Dedifferentiated amniotic fluid mesenchymal stem cell (primary cell): ENCODE measurements at regions not wholly inside any gene's neighbourhood (a gene's known extent, or its start where the extent isn't known, plus 50 kb on each side); places are given as distances from the start of the nearest gene placed in this dataset.

Source experiments
- DNase-seq: peaks from one replicate; pipeline ENCODE4 v3.0.0-alpha.2; 2016; ENCODE audit errors: extremely low spot score

- no peak for DNase-seq
Measured at GRCh38 chr9:129285979-129286772, 108.1 kb upstream of the IER5L start.

- DNase-seq, result no peak
Measured at GRCh38 chr9:129285382-129285781, 107.3 kb upstream of the IER5L start.

DNA sequence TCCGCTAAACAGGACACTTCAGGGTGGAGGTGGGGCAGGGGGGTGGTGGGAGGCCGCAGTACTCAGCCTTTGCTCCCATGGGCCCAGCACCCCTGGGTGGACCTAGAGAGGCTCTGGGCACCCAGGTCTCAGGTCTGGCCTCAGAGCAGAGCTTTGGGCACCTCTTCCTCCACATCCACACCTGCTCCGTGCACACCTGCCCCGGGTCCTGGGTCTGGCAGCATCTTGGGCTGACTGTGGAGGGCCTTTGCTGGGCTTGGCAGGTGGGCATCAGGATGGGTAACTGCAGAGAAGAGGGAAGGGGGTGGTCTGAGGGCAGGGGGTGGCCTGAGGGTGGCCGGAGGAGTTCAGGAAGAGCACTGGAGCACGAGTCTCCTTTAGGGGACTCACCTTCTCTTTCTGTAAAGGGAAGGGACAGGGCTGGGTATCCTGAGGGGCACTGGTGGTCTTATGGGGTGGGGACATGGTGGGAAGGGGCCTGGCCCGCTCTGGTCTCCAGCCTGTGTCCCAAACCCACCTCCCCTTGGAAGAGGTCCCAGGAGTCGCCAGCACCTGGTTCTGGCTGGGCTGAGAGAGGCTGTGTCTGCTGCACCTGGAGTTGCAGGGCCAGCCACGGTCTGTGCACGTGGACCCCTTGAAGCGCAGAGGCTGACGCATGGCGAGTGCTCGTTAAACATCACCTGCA lies 106.7 kb upstream of the IER5L start:
- no peak for DNase-seq

GRCh38 chr9:129283705-129284606 lies 105.9 kb upstream of the IER5L start:
- no peak for DNase-seq

DNA sequence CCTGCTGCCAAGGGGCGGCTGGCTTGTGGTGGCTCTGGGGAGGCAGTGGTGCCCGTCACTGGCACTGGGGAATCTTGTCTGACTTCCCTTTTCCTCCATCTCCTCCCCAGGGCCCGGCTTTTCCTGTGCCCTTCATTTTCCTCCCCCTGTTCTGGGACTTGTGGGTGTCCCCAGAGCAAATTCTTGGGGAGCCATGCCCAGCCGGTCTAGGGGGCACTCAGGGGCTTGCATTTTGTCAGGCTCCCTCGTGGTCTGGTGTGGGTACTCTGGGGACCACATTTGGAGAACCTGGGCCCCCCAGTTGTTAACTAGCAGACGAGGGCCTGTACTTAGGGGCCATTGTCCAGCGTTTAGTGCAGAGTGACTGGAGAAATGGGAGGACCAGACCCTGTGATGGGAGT lies 105.2 kb upstream of the IER5L start:
- no peak for DNase-seq

GRCh38 chr9:129282731-129283211 lies 104.7 kb upstream of the IER5L start:
- DNase-seq, result no peak

GRCh38 chr9:129282272-129282671 lies 104.2 kb upstream of the IER5L start:
- no peak for DNase-seq

DNA sequence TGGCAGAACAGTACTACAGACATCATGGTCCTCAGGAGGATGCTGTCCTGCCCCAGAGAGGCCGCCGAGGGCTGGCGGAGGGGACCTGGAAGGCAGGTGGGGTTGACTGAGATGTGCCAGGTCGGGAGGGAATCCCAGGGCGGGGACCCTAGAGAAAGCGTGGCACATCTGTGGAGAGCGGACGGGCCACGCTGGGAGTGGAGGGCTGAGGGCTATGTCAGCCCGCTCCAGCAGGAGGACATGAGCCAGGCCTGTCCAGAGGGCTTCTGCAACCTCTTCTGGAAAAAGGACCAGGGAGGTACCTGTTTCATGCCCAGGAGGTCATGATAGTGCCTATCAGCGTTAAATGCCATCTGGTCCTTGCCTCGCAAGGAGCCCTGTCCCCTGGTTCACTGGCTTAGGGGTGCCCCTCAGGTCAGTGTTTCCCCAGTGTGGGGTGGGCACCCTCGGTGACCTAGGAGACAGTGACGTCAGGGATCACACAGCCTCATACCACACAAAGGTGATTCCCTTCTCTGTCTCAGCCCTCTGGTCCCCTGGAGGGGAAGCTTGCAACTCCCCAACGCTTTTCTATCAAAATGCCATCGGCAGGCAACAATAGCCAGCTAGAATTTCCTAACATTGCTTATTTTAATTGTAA lies 103.6 kb upstream of the IER5L start:
- no peak for DNase-seq

GRCh38 chr9:129280623-129281271 lies 102.7 kb upstream of the IER5L start:
- DNase-seq, result no peak

GRCh38 chr9:129280236-129280622 lies 102.2 kb upstream of the IER5L start:
- DNase-seq, result no peak

GRCh38 chr9:129278391-129279237 lies 100.6 kb upstream of the IER5L start:
- no peak for DNase-seq

DNA sequence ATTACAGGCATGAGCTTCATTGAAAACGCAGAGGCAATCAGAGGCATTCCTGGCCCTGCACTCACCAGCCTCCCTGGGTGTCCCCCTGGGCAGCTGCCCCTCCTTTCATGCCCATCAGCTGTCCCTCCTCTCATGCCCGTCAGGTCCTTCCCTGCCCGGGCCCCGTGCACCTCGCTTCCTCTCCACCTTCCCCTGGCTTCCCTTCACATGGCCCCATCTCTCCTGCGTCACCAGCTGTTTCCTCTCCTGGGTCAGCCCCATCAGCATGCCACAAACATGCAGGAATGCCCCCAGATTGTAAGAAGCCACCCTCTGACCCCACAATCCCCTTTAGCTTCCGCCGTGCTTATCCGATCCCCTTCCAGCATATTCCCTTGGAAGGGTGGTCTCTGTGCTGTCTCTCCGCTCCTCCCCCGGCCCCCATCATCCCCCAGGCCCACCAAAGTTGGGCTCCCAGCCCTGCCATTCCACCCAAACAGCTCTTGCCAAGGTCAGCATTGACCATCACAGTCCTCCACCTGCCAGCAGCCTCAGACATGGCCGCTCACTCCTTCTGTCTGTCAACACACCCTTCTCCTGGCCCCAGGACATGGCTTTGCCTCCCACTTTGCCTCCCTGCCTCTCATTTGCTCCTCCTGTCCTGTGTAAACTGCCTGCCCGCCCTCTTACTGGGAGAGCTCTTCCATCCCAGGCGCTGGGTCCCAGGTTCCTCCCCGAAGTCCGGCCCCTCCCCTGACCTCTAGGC lies 98.6 kb upstream of the IER5L start:
- DNase-seq, result no peak

DNA sequence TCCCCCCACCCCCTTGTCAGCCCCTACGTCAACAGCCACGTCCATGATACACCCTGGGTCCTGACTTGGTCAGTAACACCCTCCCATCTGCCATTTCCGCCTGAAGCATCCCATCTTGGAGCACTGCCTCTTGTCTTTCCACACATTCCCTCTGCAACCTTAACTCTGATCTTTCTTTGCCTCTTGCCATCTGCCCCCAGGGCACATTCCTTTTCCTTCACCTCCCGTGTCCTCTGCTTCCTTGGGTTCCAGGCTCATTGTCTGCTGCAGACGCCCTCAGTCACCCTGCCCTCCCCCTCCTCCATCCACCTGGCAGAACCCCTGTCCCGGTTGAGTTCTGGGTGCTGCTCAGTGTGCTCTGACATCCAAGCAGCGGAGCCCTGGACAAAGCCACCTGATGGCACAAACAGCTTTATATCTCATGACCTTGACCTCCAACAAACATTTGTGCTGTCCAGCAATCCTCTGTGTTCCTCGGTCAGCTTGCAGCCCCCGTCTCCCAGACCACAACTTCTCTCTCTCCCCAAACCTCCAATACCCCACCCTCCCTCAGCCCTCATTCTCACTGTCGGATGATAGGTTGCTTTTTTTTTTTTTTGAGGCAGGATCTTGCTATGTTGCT lies 97.7 kb upstream of the IER5L start:
- no peak for DNase-seq

DNA sequence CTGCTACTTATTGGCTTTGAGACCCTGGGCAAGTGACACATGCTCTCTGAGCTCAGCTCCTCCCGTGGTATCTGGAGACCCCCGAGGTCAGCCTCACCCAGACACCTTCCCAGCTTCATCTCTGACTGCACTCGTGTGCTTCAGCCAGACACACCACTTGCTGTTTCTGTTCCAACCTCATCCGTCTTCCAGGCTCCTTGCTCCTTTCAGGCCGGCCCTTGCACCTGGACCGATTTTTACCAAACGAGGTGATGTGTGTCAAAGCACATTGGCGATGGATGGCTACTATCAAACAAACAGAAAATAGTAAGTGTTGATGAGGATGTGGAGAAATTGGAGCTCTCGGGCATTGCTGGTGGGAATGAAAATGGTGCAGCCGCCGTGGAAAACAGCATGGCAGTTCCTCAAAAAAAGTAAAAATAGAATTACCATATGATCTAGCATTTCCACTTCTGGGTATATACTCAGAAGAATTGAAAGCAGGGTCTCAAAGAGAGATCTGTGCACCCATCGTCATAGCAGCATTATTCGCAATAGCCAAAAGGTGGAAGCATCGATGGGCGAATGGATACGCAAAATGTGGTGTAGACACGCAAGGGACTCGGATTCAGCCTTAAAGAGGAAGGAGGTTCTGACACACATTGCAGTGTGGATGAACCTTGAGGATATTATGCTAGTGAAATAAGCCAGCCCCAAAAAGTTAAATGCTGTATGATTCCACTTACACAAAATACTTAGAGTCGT lies 96.1 kb upstream of the IER5L start:
- DNase-seq, result no peak

DNA sequence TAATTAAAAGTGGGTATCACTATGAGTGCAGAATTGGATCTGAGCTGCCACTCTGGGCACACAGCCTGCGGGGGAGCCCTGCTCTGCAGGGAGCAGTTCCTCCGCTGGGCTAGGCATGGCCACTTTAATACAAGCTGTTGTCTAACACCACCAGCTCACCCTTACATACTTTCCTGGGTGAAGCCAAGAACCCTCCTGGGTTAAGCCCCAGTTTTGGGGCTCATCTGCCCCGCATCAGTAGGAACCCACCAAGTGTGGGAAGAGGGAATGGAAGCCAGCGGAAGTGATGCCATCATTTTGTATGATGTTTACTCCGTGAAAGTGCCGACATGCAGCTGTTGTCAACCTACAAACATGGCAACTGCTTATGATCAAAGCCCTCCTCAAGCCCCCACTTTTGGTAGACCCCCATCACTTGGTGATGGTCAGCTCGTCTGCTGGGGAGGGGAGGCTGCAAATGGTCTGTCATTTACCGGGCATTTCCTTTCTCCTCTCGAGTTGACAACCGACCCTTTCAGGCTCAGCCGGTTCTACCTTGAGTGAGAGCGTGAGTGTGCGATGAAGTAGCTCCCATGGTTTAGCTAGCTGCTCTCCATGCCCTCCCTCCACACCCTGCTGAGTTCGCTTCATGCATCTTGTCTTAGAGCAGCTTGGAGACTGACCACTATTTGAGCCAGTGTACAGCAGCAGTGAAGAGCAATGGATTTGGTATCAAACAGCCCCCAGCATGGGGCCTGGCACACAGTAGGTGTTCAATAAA lies 95.3 kb upstream of the IER5L start:
- DNase-seq, result no peak

GRCh38 chr9:129272348-129273025 lies 94.4 kb upstream of the IER5L start:
- DNase-seq, result no peak

GRCh38 chr9:129270903-129271431 lies 92.9 kb upstream of the IER5L start:
- DNase-seq, result peak; percentile 66
